ENCODE measurements at regions not wholly inside any gene's neighbourhood (a gene's known extent, or its start where the extent isn't known, plus 50 kb on each side); places are given as distances from the start of the nearest gene placed in this dataset.
"Not testable (repeated sequence)": the region's sequence is repeated elsewhere in the genome, so short reads cannot be mapped to it uniquely, and the experiment has no call there.

DNA sequence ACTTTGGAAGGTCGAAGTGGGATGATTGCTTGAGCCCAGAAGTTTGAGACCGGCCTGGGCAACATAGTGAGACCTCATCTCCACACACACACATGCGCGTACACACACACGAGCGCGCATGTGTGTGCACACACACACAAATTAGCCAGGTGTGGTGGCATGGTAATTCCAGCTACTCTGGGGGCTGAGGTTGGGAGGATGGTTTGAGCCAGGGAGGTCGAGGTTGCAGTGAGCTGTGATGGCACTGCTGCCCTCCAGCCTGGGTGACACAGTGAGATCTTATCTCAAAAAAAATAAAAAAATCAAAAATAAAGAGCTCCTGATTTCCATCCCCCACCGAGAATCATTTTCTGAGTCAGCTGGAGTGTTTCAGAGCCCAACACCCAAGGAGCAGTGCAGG lies 261.5 kb upstream of the PLGLB2 start:
- intact Hi-C loops (cut with DNase I); H3K36me3 ChIP-seq (ENCODE audit: control insufficient read depth in 1 of 2, insufficient read depth in 2 of 2, low read length in 1 of 2); H3K27me3 ChIP-seq (ENCODE audit: control insufficient read depth in 1 of 2, insufficient read depth in 2 of 2, low read length in 1 of 2); ATAC-seq (ENCODE audit: low FRiP score); H3K9me3 ChIP-seq (ENCODE audit: control insufficient read depth, low read length); DNase-seq; H3K4me3 ChIP-seq (ENCODE audit: low read length in 2 of 2); H3K4me1 ChIP-seq (ENCODE audit: control insufficient read depth in 1 of 2, insufficient read depth in 2 of 2, low read length in 2 of 2): not testable (repeated sequence)
- peak overlapping the region in 1 of 2 donors; percentile 31 for H3K27ac ChIP-seq (ENCODE audit: low read depth in 1 of 2, low read length in 2 of 2)
- 74 to 76% methylated on average over 6 to 8 of the region's 9 CpGs for WGBS, 2 donors

DNA sequence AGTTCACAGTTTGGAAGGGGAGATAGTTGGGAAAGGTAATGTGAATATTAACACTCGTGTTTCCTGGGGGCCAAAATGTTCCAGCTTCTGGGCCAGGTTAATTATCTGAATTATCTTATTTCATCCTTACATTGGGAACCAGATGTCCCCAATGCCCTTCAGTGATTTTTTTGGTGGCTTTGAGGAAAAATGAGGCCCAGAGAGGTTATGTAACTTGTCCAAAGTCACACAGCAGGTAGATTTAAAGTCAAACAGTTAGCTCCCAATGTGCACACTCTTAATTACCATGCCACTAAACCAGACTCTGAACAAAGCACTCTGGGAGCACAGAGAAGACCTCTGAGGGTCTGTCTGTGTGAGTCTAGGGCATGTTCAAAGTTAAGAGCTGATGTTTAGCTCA lies 259.9 kb upstream of the PLGLB2 start:
- H3K9me3 ChIP-seq (ENCODE audit: control insufficient read depth, low read length); intact Hi-C loops (cut with DNase I); DNase-seq; H3K27ac ChIP-seq (ENCODE audit: low read depth in 1 of 2, low read length in 2 of 2); H3K4me3 ChIP-seq (ENCODE audit: low read length in 2 of 2); H3K4me1 ChIP-seq (ENCODE audit: control insufficient read depth in 1 of 2, insufficient read depth in 2 of 2, low read length in 2 of 2); H3K27me3 ChIP-seq (ENCODE audit: control insufficient read depth in 1 of 2, insufficient read depth in 2 of 2, low read length in 1 of 2); ATAC-seq (ENCODE audit: low FRiP score); H3K36me3 ChIP-seq (ENCODE audit: control insufficient read depth in 1 of 2, insufficient read depth in 2 of 2, low read length in 1 of 2): not testable (repeated sequence)
- 78 to 94% methylated on average over 1 of the region's 1 CpG for WGBS, 2 donors

GRCh38 chr2:87488991-87489390 lies 258.9 kb upstream of the PLGLB2 start:
- WGBS, 2 donors = 89 to 93% methylated on average over 3 of the region's 3 CpGs
- H3K9me3 ChIP-seq (ENCODE audit: control insufficient read depth, low read length); H3K27ac ChIP-seq (ENCODE audit: low read depth in 1 of 2, low read length in 2 of 2); intact Hi-C loops (cut with DNase I); H3K27me3 ChIP-seq (ENCODE audit: control insufficient read depth in 1 of 2, insufficient read depth in 2 of 2, low read length in 1 of 2); H3K4me1 ChIP-seq (ENCODE audit: control insufficient read depth in 1 of 2, insufficient read depth in 2 of 2, low read length in 2 of 2); ATAC-seq (ENCODE audit: low FRiP score); H3K36me3 ChIP-seq (ENCODE audit: control insufficient read depth in 1 of 2, insufficient read depth in 2 of 2, low read length in 1 of 2); DNase-seq; H3K4me3 ChIP-seq (ENCODE audit: low read length in 2 of 2): not testable (repeated sequence)

GRCh38 chr2:87494846-87495245 lies 253.0 kb upstream of the PLGLB2 start:
- intact Hi-C loops (cut with DNase I); H3K9me3 ChIP-seq (ENCODE audit: control insufficient read depth, low read length); H3K4me3 ChIP-seq (ENCODE audit: low read length in 2 of 2); H3K27ac ChIP-seq (ENCODE audit: low read depth in 1 of 2, low read length in 2 of 2); DNase-seq; H3K27me3 ChIP-seq (ENCODE audit: control insufficient read depth in 1 of 2, insufficient read depth in 2 of 2, low read length in 1 of 2); H3K36me3 ChIP-seq (ENCODE audit: control insufficient read depth in 1 of 2, insufficient read depth in 2 of 2, low read length in 1 of 2); ATAC-seq (ENCODE audit: low FRiP score); H3K4me1 ChIP-seq (ENCODE audit: control insufficient read depth in 1 of 2, insufficient read depth in 2 of 2, low read length in 2 of 2): not testable (repeated sequence)
- WGBS, 2 donors = 85 to 88% methylated on average over 5 of the region's 5 CpGs

DNA sequence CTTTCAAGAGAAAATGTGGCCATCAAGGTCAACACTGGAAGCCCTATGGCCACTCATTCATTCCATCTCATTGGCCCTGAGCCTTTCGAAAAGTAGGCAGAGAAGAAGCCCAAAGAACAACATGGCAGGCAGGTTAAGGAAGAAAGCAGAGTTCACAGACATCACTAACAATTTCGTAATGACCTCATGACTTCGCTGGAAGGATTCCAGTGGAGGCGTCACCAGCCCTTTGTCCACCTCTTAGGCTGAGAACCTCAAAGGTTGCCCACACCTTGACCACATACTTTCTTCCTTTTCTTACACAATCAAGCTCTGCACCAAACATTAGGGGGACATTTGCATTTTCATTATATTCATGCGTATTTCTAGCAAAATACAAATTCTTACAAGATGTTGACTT lies 252.4 kb upstream of the PLGLB2 start:
- H3K4me3 ChIP-seq (ENCODE audit: low read length in 2 of 2); H3K9me3 ChIP-seq (ENCODE audit: control insufficient read depth, low read length); intact Hi-C loops (cut with DNase I); H3K36me3 ChIP-seq (ENCODE audit: control insufficient read depth in 1 of 2, insufficient read depth in 2 of 2, low read length in 1 of 2); H3K4me1 ChIP-seq (ENCODE audit: control insufficient read depth in 1 of 2, insufficient read depth in 2 of 2, low read length in 2 of 2); H3K27ac ChIP-seq (ENCODE audit: low read depth in 1 of 2, low read length in 2 of 2); DNase-seq; ATAC-seq (ENCODE audit: low FRiP score); H3K27me3 ChIP-seq (ENCODE audit: control insufficient read depth in 1 of 2, insufficient read depth in 2 of 2, low read length in 1 of 2): not testable (repeated sequence)
- 92 to 94% methylated on average over 4 to 5 of the region's 5 CpGs for WGBS, 2 donors

DNA sequence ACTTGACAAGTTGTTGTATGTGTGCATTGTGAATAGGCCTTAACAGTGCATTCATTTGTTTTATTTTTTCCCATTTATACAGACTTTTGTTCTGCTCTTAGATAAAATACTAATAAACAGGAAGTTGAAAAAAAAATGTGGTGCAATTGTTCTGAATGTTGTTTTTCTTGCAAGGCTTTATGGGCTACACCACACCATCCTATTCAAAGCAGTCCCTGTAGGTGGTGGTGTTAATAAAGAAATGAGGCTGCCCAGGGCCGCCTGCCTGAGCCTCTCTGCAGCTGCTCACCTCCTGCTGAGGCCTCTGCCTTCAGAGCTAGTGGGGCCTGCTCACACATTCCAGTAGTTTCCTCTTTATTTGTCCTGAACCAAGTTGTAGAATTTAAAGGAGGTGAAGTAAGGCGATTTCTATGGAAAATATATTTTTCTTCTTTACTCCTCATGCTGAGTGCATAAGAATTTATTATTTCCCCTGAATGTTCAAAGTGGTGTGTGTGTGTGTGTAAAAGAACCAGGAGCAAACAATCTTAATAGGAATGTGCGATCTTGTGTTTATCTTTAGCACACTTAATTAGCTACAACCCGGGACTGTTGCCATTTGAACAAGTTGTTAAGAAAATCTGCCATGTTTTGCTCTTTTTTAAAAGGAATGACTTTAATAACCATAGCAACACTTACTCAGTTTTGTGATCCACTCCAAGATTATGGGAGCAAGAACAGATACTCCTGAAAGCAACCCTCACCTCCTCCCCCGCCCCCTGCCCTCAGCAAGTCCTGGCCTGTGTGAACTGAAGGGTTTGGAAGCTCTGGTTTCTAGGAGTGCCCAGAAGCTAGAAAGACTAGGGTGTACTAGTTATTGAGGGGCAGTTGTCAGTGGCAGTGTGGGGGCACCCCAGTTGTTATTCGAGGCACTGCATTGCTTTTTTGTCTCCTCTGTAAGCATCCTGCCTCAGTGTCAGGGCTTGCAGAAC lies 251.6 kb upstream of the PLGLB2 start:
- H3K4me1 ChIP-seq (ENCODE audit: control insufficient read depth in 1 of 2, insufficient read depth in 2 of 2, low read length in 2 of 2); H3K9me3 ChIP-seq (ENCODE audit: control insufficient read depth, low read length); H3K27me3 ChIP-seq (ENCODE audit: control insufficient read depth in 1 of 2, insufficient read depth in 2 of 2, low read length in 1 of 2); H3K27ac ChIP-seq (ENCODE audit: low read depth in 1 of 2, low read length in 2 of 2); intact Hi-C loops (cut with DNase I); H3K4me3 ChIP-seq (ENCODE audit: low read length in 2 of 2); H3K36me3 ChIP-seq (ENCODE audit: control insufficient read depth in 1 of 2, insufficient read depth in 2 of 2, low read length in 1 of 2); DNase-seq: not testable (repeated sequence)
- 44 to 46% methylated on average over 1 to 3 of the region's 6 CpGs for WGBS, 2 donors
- ATAC-seq (ENCODE audit: low FRiP score) = peak; percentile 93

DNA sequence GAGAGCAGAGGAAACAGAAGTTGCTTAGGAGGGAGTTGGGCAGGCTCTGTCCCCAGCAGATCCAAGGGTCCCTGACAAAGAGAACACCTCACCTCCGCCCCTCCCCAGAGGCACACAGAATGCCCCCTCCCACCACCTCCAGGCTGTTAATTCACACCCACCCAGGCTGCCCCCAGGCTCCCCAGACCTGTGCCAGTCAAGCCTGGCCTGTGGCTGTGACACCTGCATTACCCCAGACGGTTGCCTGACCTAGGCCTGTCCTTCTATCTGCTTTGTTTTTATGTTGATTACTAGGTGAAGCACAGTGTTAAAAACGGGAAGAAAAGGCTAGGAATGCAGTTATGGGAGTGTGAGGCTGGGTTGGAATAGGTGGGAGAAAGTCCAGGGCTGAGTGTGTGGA lies 250.8 kb upstream of the PLGLB2 start:
- H3K27ac ChIP-seq (ENCODE audit: low read depth in 1 of 2, low read length in 2 of 2); H3K4me3 ChIP-seq (ENCODE audit: low read length in 2 of 2); H3K36me3 ChIP-seq (ENCODE audit: control insufficient read depth in 1 of 2, insufficient read depth in 2 of 2, low read length in 1 of 2); intact Hi-C loops (cut with DNase I); H3K4me1 ChIP-seq (ENCODE audit: control insufficient read depth in 1 of 2, insufficient read depth in 2 of 2, low read length in 2 of 2); DNase-seq; H3K27me3 ChIP-seq (ENCODE audit: control insufficient read depth in 1 of 2, insufficient read depth in 2 of 2, low read length in 1 of 2); H3K9me3 ChIP-seq (ENCODE audit: control insufficient read depth, low read length): not testable (repeated sequence)
- peak; percentile 3 for ATAC-seq (ENCODE audit: low FRiP score)
- WGBS, 2 donors = 70 to 82% methylated on average over 1 to 2 of the region's 3 CpGs

DNA sequence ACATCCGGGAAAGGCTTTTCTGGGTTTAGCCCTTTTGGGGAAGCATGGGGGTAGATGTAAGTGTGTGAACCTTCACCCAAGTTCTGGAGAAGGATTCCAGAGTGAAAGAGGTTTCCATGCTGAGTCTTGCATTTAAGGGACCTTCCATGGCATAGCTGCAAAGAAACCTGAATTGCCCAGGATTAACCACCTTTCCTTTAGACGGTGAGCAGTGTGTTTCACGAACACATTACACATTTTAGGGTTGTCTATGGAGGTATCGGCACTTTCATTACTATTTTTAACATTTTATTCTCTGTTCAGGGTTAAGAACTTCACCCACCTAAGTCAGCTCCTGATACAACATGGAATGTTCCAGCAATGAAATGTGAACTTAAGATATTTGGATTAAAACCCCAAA lies 250.2 kb upstream of the PLGLB2 start:
- DNase-seq; H3K9me3 ChIP-seq (ENCODE audit: control insufficient read depth, low read length); intact Hi-C loops (cut with DNase I); H3K27me3 ChIP-seq (ENCODE audit: control insufficient read depth in 1 of 2, insufficient read depth in 2 of 2, low read length in 1 of 2); H3K36me3 ChIP-seq (ENCODE audit: control insufficient read depth in 1 of 2, insufficient read depth in 2 of 2, low read length in 1 of 2); ATAC-seq (ENCODE audit: low FRiP score); H3K4me3 ChIP-seq (ENCODE audit: low read length in 2 of 2); H3K4me1 ChIP-seq (ENCODE audit: control insufficient read depth in 1 of 2, insufficient read depth in 2 of 2, low read length in 2 of 2); H3K27ac ChIP-seq (ENCODE audit: low read depth in 1 of 2, low read length in 2 of 2): not testable (repeated sequence)
- 55% methylated on average over 3 of the region's 4 CpGs for WGBS, 2 donors

DNA sequence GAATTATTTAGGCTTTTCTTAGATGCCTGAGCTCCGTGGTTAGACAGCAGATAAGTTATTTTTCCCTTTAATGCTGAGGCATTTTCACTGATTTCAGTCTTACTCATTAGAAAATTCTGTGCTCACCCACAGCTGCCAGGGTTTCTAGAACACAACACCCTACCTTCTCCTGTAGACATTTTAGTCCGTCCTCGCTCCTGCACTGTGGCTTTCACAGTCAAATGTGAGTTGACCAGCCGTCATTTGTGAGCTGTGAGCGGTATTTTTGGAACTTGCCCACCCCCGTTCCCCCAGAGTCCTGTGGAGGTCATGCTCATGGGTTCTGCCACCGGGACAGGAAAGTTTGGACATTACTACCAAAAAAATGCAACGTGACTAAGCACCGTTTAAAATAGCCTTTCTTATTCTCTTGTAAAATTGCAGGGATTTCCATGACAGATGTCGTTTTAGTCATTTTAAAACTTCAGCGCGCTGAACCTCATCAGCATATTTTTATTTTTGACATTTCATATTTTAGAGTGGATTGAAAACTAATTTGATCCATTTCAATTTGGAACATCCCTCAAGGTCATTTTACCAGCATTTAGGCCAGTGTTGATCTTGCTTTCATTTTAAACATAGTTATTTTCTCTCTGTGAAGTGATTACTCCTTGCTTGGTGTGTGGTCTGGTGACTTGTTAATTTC lies 249.6 kb upstream of the PLGLB2 start:
- intact Hi-C loops (cut with DNase I) = not testable (repeated sequence)
- ATAC-seq (ENCODE audit: low FRiP score) = peak; percentile 47

More for the DNA sequence above, 249.6 kb upstream of the PLGLB2 start:
- H3K4me1 ChIP-seq (ENCODE audit: control insufficient read depth in 1 of 2, insufficient read depth in 2 of 2, low read length in 2 of 2); H3K27ac ChIP-seq (ENCODE audit: low read depth in 1 of 2, low read length in 2 of 2); H3K9me3 ChIP-seq (ENCODE audit: control insufficient read depth, low read length); H3K36me3 ChIP-seq (ENCODE audit: control insufficient read depth in 1 of 2, insufficient read depth in 2 of 2, low read length in 1 of 2); H3K27me3 ChIP-seq (ENCODE audit: control insufficient read depth in 1 of 2, insufficient read depth in 2 of 2, low read length in 1 of 2); H3K4me3 ChIP-seq (ENCODE audit: low read length in 2 of 2): not testable (repeated sequence)
- 3 to 8% methylated on average over 6 of the region's 12 CpGs for WGBS, 2 donors
- DNase-seq = peak in 1 of 2 donors; percentile 60

All from aorta (tissue), 5 donors.